Prostate gland (tissue), 2 donors: ENCODE measurements at regions not wholly inside any gene's neighbourhood (a gene's known extent, or its start where the extent isn't known, plus 50 kb on each side); places are given as distances from the start of the nearest gene placed in this dataset.

ENCODE experiments used
- DNase-seq: peaks from one replicate; pipeline ENCODE4 v3.0.0-alpha.2; 2019; ENCODE audit warnings: low spot score
- H3K27ac ChIP-seq, 2 donors: fragments of 200-600 bp; sonication (generic); 2 replicates each; pipeline ENCODE4 v1.5.1; 2017 to 2019
- H3K27me3 ChIP-seq: fragments of 200-600 bp; sonication (generic); replicated peaks from 2 replicates; pipeline ENCODE4 v1.5.1; 2019; ENCODE audit not compliant: insufficient read depth
- H3K36me3 ChIP-seq, 2 donors: fragments of 200-600 bp; sonication (generic); 1 replicate in 1 of 2; 2 replicates in 1 of 2; pipeline versions ENCODE4 v1.5.1 to v1.8.1; 2017 to 2019
- H3K4me1 ChIP-seq: fragments of 200-600 bp; sonication (generic); replicated peaks from 2 replicates; pipeline ENCODE4 v1.5.1; 2019
- H3K4me3 ChIP-seq, 2 donors: fragments of 200-600 bp; sonication (generic); 2 replicates each; pipeline ENCODE4 v1.5.1; 2017 to 2019
- H3K9me3 ChIP-seq: fragments of 200-600 bp; sonication (generic); 2 replicates; pipeline ENCODE4 v1.5.1; 2017
- POLR2A ChIP-seq: fragments of 450-650 bp; IDR thresholded peaks from one replicate; pipeline ENCODE4 v1.6.1; 2016; ENCODE audit warnings: antibody characterized with exemption, mild to moderate bottlenecking
- POLR2AphosphoS5 ChIP-seq: sonication (generic); formaldehyde crosslinking; IDR thresholded peaks from one replicate; pipeline ENCODE4 v1.6.1; 2017; ENCODE audit warnings: antibody characterized with exemption
- WGBS: methylation state at CpG from one replicate; pipeline ENCODE4 v1.1.5; 2018; 5-methylcytosine and 5-hydroxymethylcytosine counted together
- intact Hi-C: fragments of 100-400 bp; cut with DNase I; formaldehyde crosslinking; loops from one replicate; pipeline ENCODE4 v1.14.2; 2022
- TF ChIP-seq, protein P1 (sequence below), 4 experiments: fragments of 200-600 bp in 2 of 4; fragments of 450-650 bp in 2 of 4; sonication (generic) in 2 of 4; IDR thresholded peaks; 1 replicate in 3 of 4; 2 replicates in 1 of 4; pipeline ENCODE4 v1.5.1; 2016 to 2019; ENCODE audit warnings: antibody characterized with exemption in 4 of 4, mild to moderate bottlenecking in 2 of 4, moderate library complexity in 2 of 4

DNA sequence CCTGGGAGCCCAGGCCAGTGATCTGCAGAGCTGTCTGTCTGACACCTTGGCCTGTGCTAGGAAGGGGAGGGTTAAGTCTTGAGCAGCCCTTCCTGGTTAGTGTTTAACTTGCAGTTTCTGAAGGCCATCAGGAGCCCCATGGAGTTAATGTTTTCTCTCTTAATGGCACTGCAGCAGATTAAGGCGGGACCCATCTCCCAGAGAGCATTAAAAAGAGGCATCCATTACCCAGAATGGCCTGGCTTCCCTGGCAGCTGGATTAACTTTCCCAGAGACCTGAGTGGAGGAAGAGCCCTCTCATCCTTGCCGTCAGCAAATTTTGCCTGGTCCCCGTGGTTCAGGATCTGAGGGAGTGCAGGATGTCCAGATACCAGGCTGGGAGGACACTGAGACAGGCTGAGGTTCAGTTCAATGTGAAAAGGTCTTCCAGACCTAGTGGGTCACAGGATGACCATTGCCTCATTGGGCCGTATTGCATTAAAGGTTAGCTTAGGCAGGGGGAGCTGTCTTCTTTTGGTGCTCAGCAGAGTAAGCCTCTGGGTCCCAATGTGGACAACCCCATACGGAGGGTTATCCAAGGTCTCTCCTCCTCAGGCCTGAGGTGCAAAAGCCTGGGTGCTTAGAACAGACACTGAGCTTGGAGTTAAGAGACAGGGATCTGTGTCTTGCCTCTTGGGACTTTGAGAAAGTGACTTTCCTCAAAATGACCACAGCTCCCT lies 522.6 kb downstream of the PTPRU start:
- DNase-seq = no peak
- H3K36me3 ChIP-seq = no peaks in the 10 kb centered on the region
- WGBS = 34% methylated on average over 5 of the region's 5 CpGs
- no peak overlapping the region for H3K4me3 ChIP-seq
- H3K9me3 ChIP-seq = no peaks in the 10 kb centered on the region
- peaks cover 7% of the 10 kb centered on the region for H3K27me3 ChIP-seq
- intact Hi-C loops = no loop called here
- H3K4me1 ChIP-seq = no peaks in the 10 kb centered on the region
- no peak overlapping the region for H3K27ac ChIP-seq
- TF ChIP-seq, protein P1, sequence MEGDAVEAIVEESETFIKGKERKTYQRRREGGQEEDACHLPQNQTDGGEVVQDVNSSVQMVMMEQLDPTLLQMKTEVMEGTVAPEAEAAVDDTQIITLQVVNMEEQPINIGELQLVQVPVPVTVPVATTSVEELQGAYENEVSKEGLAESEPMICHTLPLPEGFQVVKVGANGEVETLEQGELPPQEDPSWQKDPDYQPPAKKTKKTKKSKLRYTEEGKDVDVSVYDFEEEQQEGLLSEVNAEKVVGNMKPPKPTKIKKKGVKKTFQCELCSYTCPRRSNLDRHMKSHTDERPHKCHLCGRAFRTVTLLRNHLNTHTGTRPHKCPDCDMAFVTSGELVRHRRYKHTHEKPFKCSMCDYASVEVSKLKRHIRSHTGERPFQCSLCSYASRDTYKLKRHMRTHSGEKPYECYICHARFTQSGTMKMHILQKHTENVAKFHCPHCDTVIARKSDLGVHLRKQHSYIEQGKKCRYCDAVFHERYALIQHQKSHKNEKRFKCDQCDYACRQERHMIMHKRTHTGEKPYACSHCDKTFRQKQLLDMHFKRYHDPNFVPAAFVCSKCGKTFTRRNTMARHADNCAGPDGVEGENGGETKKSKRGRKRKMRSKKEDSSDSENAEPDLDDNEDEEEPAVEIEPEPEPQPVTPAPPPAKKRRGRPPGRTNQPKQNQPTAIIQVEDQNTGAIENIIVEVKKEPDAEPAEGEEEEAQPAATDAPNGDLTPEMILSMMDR (IDR thresholded peaks at IDR 0.05) = no peak
- TF ChIP-seq POLR2A (no peak), POLR2AphosphoS5 (no peak)

DNA sequence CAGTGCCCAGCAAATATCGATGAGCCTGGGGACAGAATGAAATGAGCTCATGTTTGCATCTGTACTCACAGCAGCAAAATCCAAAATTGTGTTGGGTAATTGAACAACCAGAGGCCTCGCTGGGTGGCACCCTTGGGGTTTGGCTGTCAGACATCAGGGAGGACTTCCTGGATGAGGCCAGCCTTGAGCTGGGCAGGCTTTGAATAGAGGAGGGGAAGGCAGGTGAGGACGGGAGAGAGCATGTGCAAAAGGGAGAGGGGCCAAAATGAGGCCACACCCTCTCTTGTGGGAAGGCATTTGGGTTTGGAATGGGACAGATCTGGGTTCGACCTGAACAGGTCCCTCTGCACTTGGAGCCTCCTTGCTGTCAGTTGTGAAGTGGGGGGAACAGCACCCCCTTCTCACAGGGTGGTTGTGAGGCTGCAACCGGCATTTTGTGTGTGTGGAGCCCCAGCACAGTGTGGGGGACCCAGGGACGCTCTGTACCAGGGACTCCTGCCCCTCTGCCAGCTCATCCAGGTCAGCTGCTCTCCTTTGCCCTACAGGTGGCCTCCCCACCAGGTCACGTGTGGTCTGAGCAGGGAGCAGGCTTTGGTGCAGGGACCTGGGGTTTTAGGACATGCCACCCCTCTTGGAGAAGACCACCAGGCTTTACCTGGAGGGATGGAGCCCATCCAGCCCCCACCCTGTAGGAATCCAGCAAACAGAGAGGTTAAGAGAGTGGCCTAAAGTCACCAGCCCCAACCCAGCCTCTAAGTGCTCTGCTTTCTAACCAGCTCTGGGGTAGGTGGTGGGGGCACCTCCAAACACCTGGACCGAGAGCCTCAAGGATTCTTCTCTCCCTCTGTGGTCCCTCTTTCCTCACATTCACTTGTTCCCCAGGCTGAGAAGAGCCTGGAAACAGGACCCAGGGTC lies 521.8 kb downstream of the PTPRU start:
- WGBS = 60% methylated on average over 8 of the region's 8 CpGs
- DNase-seq = no peak
- Histone ChIP-seq H3K4me3 (no peak overlapping the region), H3K27me3 (peaks cover 7% of the 10 kb centered on the region), H3K9me3 (no peaks in the 10 kb centered on the region), H3K36me3 (no peaks in the 10 kb centered on the region), H3K27ac (no peak overlapping the region), H3K4me1 (no peaks in the 10 kb centered on the region)
- intact Hi-C loops = no loop called here
- no peak for TF ChIP-seq POLR2A
- no peak for TF ChIP-seq POLR2AphosphoS5
- TF ChIP-seq, protein P1 (IDR thresholded peaks at IDR 0.05) = no peak

DNA sequence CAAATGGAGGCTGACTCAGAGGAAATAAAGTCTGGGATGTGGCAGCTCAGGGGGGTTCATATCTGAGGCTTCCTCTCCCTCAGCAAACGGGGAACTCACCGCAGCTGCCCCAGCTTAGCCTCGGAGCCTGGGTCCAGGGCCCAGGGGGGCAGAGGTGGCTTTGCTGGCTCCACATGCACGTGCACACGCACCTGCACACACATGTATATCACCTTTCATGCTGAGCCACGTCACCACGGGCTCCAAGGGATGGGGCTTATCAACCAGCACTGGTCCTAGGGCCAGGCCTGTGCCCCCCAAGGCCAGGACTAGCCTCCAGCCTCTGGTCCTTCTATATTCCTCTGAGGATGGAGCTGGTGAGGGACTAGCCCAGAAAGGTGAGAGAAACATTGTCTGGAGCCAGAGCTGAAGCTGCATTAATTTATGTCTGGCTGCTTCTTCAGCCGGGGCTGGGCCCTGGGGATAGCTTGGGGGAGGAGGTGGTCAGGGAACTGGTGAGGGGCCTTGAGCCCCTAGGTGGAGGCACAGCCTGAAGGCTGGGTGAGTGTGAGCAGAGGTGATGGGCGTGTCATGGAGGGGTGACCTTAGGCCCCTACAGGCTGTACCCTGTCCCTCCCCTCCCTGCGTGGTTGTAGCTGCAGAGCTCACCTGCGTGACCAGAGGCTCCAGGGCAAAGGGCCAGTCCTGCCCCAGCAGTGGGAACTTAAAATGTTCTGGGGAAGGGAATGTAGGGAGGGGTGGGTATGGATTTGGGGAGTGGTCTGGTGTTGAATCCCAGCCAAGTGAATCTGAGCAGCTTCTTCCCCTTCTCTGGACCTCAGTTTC lies 520.8 kb downstream of the PTPRU start:
- TF ChIP-seq POLR2A = no peak
- TF ChIP-seq, protein P1 (IDR thresholded peaks at IDR 0.05) = no peak
- no peak for TF ChIP-seq POLR2AphosphoS5
- no peak overlapping the region for H3K27ac ChIP-seq
- no peak for DNase-seq
- intact Hi-C loops = no loop called here
- 65% methylated on average over 11 of the region's 11 CpGs for WGBS
- H3K4me3 ChIP-seq = no peak overlapping the region
- H3K36me3 ChIP-seq = no peaks in the 10 kb centered on the region
- no peaks in the 10 kb centered on the region for H3K9me3 ChIP-seq
- no peaks in the 10 kb centered on the region for H3K4me1 ChIP-seq
- peaks cover 9% of the 10 kb centered on the region for H3K27me3 ChIP-seq

DNA sequence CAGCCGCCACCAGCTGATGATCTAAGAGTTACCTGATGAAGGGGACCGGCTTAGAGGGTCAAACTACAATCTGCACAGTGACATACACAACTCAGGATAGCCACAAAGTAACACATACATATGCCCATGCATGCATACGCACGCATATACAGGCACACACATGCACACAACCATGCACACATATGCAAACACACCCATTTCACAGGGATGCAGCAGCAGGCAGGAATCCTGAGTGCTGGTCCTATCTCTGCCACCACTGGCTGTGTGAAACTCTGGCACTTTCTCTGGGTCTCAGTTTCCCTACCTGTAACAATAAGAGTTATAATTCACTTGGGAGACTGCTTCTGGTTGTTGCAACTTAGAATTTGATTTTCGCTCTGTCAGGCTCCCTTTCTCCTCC lies 520.2 kb downstream of the PTPRU start:
- Histone ChIP-seq H3K27ac (no peak overlapping the region), H3K4me1 (no peaks in the 10 kb centered on the region), H3K27me3 (peaks cover 8% of the 10 kb centered on the region), H3K9me3 (no peaks in the 10 kb centered on the region), H3K4me3 (no peak overlapping the region), H3K36me3 (no peaks in the 10 kb centered on the region)
- TF ChIP-seq, protein P1 (IDR thresholded peaks at IDR 0.05) = no peak
- TF ChIP-seq POLR2A = no peak
- no peak for TF ChIP-seq POLR2AphosphoS5
- intact Hi-C loops = no loop called here
- no peak for DNase-seq
- 76% methylated on average over 5 of the region's 5 CpGs for WGBS
